WTC11 (cell line): ENCODE measurements at regions not wholly inside any gene's neighbourhood (a gene's known extent, or its start where the extent isn't known, plus 50 kb on each side); places are given as distances from the start of the nearest gene placed in this dataset.

ENCODE experiments used
- ATAC-seq: fragments of 200-7000 bp; cut with Tn5 transposase; 2 replicates; pipeline ENCODE4 v1.10.0; 2021; ENCODE audit warnings: mild to moderate bottlenecking, moderate library complexity
- CTCF ChIA-PET: fragments of 300-600 bp; sonication (Branson Sonifier 250); formaldehyde crosslinking; loops from one replicate; lab custom pipeline; 2021; ENCODE audit warnings: antibody characterized with exemption; lab: Charles Lee
- POLR2A ChIA-PET: fragments of 350-600 bp; sonication (Branson Sonifier 250); formaldehyde crosslinking; loops from one replicate; lab custom pipeline; 2021; ENCODE audit warnings: antibody characterized with exemption; lab: Charles Lee
- DNase-seq: peaks from one replicate; pipeline ENCODE4 v3.0.0; 2021; ENCODE audit warnings: low spot score
- H3K27ac Mint-ChIP-seq: 2 replicates; pipeline ENCODE4 v1.8.0; 2021; ENCODE audit warnings: mixed read lengths
- H3K27me3 Mint-ChIP-seq: 2 replicates; pipeline ENCODE4 v1.8.0; 2021; ENCODE audit warnings: low read depth, mild to moderate bottlenecking, moderate library complexity, mixed read lengths
- H3K36me3 Mint-ChIP-seq: 2 replicates; pipeline ENCODE4 v1.8.0; 2021; ENCODE audit warnings: mixed read lengths
- H3K4me1 Mint-ChIP-seq: 2 replicates; pipeline ENCODE4 v1.8.0; 2022; ENCODE audit warnings: mixed read lengths
- H3K4me3 Mint-ChIP-seq: 2 replicates; pipeline ENCODE4 v1.8.0; 2021; ENCODE audit warnings: mild to moderate bottlenecking, moderate library complexity, mixed read lengths
- H3K9me3 Mint-ChIP-seq: 2 replicates; pipeline ENCODE4 v1.8.0; 2021; ENCODE audit warnings: mixed read lengths
- ATF1 ChIP-seq: sonication (generic); formaldehyde crosslinking; IDR thresholded peaks from 2 replicates; pipeline ENCODE4 v1.8.1; 2023; ENCODE audit warnings: mild to moderate bottlenecking, moderate library complexity, missing genetic modification reagents
- CDX4 ChIP-seq: fragments of 250-450 bp; sonication (Bioruptor Pico); IDR thresholded peaks from 2 replicates; pipeline ENCODE4 v1.9.0; 2021; ENCODE audit warnings: moderate library complexity, mild to moderate bottlenecking, inconsistent platforms, borderline replicate concordance
- CREM ChIP-seq: sonication (generic); formaldehyde crosslinking; IDR thresholded peaks from 2 replicates; pipeline ENCODE4 v1.8.1; 2022; ENCODE audit warnings: mild to moderate bottlenecking, missing genetic modification reagents, moderate library complexity
- CTCF ChIP-seq: fragments of 200-600 bp; IDR thresholded peaks from 2 replicates; pipeline ENCODE4 v1.8.0; 2022; ENCODE audit warnings: antibody characterized with exemption
- FOXJ3 ChIP-seq: sonication (generic); formaldehyde crosslinking; IDR thresholded peaks from 2 replicates; pipeline ENCODE4 v1.9.0; 2021; ENCODE audit warnings: missing genetic modification reagents, mild to moderate bottlenecking, borderline replicate concordance
- FOXK1 ChIP-seq: sonication (generic); formaldehyde crosslinking; IDR thresholded peaks from 2 replicates; pipeline ENCODE4 v1.8.0; 2022; ENCODE audit warnings: mild to moderate bottlenecking, moderate library complexity, missing genetic modification reagents
- GTF2I ChIP-seq: fragments of 250-450 bp; sonication (Bioruptor Pico); conservative IDR thresholded peaks from 2 replicates; pipeline ENCODE4 v1.4.0; 2021; ENCODE audit warnings: mild to moderate bottlenecking
- JUN ChIP-seq: sonication (generic); formaldehyde crosslinking; IDR thresholded peaks from 2 replicates; pipeline ENCODE4 v1.8.0; 2023; ENCODE audit warnings: mild to moderate bottlenecking, missing genetic modification reagents
- RORB ChIP-seq: fragments of 250-450 bp; sonication (Bioruptor Pico); IDR thresholded peaks from 2 replicates; pipeline ENCODE4 v1.9.0; 2021; ENCODE audit warnings: mild to moderate bottlenecking
- SP1 ChIP-seq: sonication (generic); formaldehyde crosslinking; conservative IDR thresholded peaks from 2 replicates; pipeline ENCODE4 v1.8.1; 2022; ENCODE audit warnings: missing genetic modification reagents
- STAT6 ChIP-seq: sonication (generic); formaldehyde crosslinking; conservative IDR thresholded peaks from 2 replicates; pipeline ENCODE4 v1.8.1; 2023; ENCODE audit warnings: mild to moderate bottlenecking, low read depth, missing genetic modification reagents, moderate library complexity
- ZBTB21 ChIP-seq: sonication (generic); formaldehyde crosslinking; IDR thresholded peaks from 2 replicates; pipeline ENCODE4 v1.8.1; 2023; ENCODE audit warnings: mild to moderate bottlenecking, missing genetic modification reagents, borderline replicate concordance
- ZNF121 ChIP-seq: sonication (generic); formaldehyde crosslinking; IDR thresholded peaks from 2 replicates; pipeline ENCODE4 v1.8.0; 2023; ENCODE audit warnings: missing genetic modification reagents
- ZNF232 ChIP-seq: sonication (generic); formaldehyde crosslinking; IDR thresholded peaks from 2 replicates; pipeline ENCODE4 v1.8.0; 2022; ENCODE audit warnings: mild to moderate bottlenecking, missing genetic modification reagents
- ZNF263 ChIP-seq: sonication (generic); formaldehyde crosslinking; IDR thresholded peaks from 2 replicates; pipeline ENCODE4 v1.8.1; 2022; ENCODE audit warnings: low read depth, mild to moderate bottlenecking, moderate library complexity, missing genetic modification reagents
- ZNF281 ChIP-seq: sonication (generic); formaldehyde crosslinking; IDR thresholded peaks from 2 replicates; pipeline ENCODE4 v1.8.0; 2023; ENCODE audit warnings: mild to moderate bottlenecking, missing genetic modification reagents

DNA sequence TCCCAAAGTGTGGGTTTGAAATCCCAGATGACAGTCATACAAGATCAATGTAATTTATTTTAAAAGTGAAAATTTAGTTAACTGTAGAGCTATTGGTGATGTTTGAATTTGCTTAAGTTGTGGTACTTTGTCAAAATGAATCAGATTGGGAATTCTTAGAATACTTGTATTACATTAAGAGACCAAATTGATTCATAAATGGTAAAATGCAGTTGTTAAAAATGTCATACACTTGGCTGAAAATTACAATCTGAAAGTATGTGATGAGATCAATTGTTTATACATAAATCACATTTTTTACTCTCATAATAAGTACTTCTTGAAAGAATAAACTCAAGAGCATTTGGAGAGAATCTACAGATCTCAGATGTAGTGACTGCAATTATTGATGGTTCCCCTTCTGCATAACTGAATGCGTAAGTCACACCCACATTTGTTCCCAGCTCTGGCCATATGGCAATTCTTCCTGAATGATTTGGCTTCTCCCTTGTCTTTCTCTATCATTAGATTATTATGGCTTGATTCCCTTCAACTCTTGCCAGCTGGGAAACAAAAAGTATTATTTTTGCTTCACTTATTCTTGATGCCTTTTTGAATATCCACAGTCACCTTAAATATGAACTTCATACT, 558.5 kb downstream of the CPS1 start (continued):
- no peak for TF ChIP-seq CDX4 (CRISPR knock-in tag)

DNA sequence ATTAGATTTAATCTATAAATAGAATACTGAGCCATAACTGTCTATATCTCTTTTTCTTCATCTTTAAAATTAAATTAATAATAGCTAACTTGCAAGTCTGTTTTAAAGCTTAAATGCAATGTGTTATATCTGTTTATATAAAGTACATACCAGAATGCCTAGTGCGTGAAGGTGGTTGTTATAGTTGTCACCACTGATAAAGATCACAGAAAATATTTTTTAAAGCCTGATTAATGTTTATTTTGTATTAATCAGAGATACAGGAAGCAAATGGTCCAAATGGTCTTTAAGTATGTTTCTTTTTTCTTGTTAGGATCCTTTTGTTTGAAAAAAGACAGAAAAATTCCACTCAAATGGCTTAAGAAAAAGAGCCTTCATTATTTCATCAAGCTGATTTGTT, 560.6 kb downstream of the CPS1 start:
- no peaks in the 10 kb centered on the region for H3K9me3 Mint-ChIP-seq
- ATAC-seq (no peak), DNase-seq (no peak)
- no peaks in the 10 kb centered on the region for H3K27me3 Mint-ChIP-seq
- ChIA-PET CTCF (no interaction called here), POLR2A (no interaction called here)
- no peak for TF ChIP-seq JUN
- H3K4me3 Mint-ChIP-seq = no peak overlapping the region
- no peak overlapping the region for H3K27ac Mint-ChIP-seq
- H3K36me3 Mint-ChIP-seq = no peaks in the 10 kb centered on the region
- H3K4me1 Mint-ChIP-seq = no peaks in the 10 kb centered on the region

DNA sequence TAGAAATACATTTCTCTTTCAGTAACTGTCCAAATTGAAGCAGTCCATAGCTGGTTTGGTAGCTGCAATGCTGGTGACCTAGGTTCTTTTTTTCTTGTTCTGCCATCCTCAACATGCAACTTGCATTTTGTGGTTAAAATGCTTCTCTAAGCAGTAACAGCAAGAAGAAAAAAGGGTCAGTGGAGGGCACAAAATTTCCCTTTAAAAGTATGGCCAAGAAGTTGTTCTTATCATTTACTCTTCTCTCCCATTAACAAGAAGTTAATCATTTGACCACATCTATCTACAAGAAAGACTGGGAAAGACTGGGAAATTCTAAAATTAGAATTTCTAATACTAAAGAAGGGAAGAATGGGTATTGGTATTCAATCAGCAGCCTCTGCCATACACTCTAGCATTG, 569.9 kb downstream of the CPS1 start:
- H3K4me3 Mint-ChIP-seq = no peak overlapping the region
- CTCF ChIA-PET = no interaction called here
- H3K4me1 Mint-ChIP-seq = peaks cover 9% of the 10 kb centered on the region
- no peaks in the 10 kb centered on the region for H3K36me3 Mint-ChIP-seq
- POLR2A ChIA-PET = no interaction called here
- H3K27me3 Mint-ChIP-seq = no peaks in the 10 kb centered on the region
- H3K27ac Mint-ChIP-seq = no peak overlapping the region
- no peak for ATAC-seq
- no peaks in the 10 kb centered on the region for H3K9me3 Mint-ChIP-seq
- TF ChIP-seq ATF1 (CRISPR knock-in tag) = no peak
- TF ChIP-seq CTCF = no peak
- no peak for TF ChIP-seq ZNF232 (CRISPR knock-in tag)
- no peak for TF ChIP-seq ZNF121 (CRISPR knock-in tag)
- TF ChIP-seq GTF2I (CRISPR knock-in tag) = no peak
- DNase-seq = no peak

DNA sequence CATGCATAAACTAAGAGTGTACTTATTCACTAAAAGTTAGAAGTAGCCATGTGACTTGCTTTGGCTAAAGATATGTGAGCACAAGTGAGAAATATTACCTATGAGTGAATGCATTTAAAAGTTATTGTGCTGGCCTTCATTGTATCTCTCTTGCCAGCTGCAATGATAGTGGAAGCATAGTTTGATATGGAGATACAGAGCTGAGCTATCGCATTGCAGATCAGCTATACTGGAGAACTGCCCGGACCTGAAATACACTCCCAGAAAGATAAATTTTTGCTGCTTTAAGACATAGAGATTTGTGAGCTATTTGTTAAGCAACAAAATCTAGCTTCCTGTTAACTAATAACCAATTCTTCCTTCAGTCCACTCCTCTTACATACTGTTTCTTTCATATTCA, 571.1 kb downstream of the CPS1 start:
- TF ChIP-seq CREM (CRISPR knock-in tag) = no peak
- TF ChIP-seq FOXK1 (CRISPR knock-in tag) = no peak
- no peak for TF ChIP-seq FOXJ3 (CRISPR knock-in tag)
- TF ChIP-seq ZNF263 (CRISPR knock-in tag) = no peak
- no peak for TF ChIP-seq RORB (CRISPR knock-in tag)
- no peak for TF ChIP-seq ZBTB21 (CRISPR knock-in tag)
- TF ChIP-seq ZNF281 (CRISPR knock-in tag) = no peak
- no peak for TF ChIP-seq GTF2I (CRISPR knock-in tag)
- TF ChIP-seq ATF1 (CRISPR knock-in tag) = no peak
- no peak for TF ChIP-seq STAT6 (CRISPR knock-in tag)
- no peak for TF ChIP-seq SP1 (CRISPR knock-in tag)
- CTCF ChIA-PET = interaction anchor here (2.0 kb wide), 1 partner anchor 30 kb away, joined by 6 read pairs; no protein-coding TSS in a partner anchor
- peaks cover 9% of the 10 kb centered on the region for H3K4me1 Mint-ChIP-seq
- POLR2A ChIA-PET = no interaction called here
- H3K9me3 Mint-ChIP-seq = no peaks in the 10 kb centered on the region
- no peak overlapping the region for H3K27ac Mint-ChIP-seq
- DNase-seq (no peak), ATAC-seq (no peak)
- no peaks in the 10 kb centered on the region for H3K36me3 Mint-ChIP-seq
- no peak overlapping the region for H3K4me3 Mint-ChIP-seq
- H3K27me3 Mint-ChIP-seq = no peaks in the 10 kb centered on the region
